GM21619 (cell line): ENCODE measurements at regions not wholly inside any gene's neighbourhood (a gene's known extent, or its start where the extent isn't known, plus 50 kb on each side); places are given as distances from the start of the nearest gene placed in this dataset.
"Not testable (repeated sequence)": the region's sequence is repeated elsewhere in the genome, so short reads cannot be mapped to it uniquely, and the experiment has no call there.

ENCODE experiments used
- ATAC-seq: cut with Tn5 transposase; IDR thresholded peaks from one replicate; pipeline ENCODE4 v1.9.1; 2021; ENCODE audit not compliant: unreplicated experiment

- ATAC-seq = no peak
Observed at GRCh38 chr5:136924490-136924889, 559.1 kb upstream of the TRPC7 start.

DNA sequence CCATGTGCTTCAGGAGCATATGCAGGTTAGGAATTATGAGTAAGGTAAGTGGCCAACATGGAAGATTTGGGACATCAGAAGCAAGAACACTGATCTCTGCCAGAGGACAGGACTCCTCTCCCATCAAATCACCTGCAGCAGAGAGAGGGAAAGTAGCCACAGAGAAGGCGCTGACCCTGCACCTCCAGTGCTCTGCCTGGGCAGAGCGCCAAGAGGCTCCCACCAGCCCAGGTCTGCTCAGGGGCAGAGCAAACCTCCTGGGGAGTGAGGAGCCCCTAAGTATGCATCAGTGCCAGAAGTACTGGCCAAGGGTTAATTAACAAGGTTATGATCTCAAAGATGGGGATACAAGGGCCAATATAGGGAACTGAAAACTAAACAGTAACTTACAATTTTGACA, 545.3 kb upstream of the TRPC7 start:
- no peak for ATAC-seq

GRCh38 chr5:136909906-136910305, 544.6 kb upstream of the TRPC7 start:
- ATAC-seq = no peak

- ATAC-seq = no peak
Observed at GRCh38 chr5:136907371-136907770, 542.0 kb upstream of the TRPC7 start.

GRCh38 chr5:136906545-136906944, 541.2 kb upstream of the TRPC7 start:
- no peak for ATAC-seq

DNA sequence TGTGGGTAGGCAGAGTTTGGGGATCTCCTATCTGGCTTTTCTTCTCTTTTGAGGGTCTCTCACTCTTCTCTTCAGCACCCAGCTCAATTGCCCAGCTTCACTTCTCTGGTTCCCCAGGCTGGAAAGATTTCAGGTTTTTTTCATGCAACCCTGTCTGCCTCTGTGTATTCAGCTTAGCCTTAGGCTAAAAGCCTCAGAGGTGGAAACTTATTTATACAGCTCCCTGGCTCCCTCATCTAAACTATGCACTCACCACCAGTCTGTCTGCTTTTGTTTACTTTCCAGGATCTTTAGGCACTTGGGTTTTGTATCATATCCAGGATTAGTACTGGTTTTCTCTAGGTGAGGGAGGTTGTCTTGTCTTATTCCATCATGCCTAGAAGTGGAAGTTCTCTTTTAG, 540.2 kb upstream of the TRPC7 start:
- no peak for ATAC-seq

DNA sequence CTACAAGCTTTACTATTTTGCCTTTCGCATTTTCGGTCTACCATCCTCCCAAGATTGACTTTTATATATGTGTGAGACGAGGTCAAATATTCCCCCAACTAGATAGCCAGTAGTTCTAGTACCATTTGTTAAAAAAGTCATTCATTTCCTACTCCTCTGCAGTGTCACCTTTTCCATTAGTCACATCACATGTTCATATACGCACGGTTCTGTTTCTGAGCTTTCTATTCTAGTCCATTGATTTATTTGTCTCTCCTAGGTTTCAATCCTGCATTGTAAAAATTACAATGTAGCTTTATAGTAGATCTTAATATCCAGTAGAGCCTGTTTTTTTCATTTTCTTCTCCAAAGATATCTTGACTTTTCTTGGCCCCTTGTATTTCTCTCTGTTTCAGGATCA, 528.7 kb upstream of the TRPC7 start:
- ATAC-seq = no peak

GRCh38 chr5:136892000-136892399, 526.7 kb upstream of the TRPC7 start:
- no peak for ATAC-seq

- no peak for ATAC-seq
Observed at GRCh38 chr5:136891175-136891972, 526.0 kb upstream of the TRPC7 start.

DNA sequence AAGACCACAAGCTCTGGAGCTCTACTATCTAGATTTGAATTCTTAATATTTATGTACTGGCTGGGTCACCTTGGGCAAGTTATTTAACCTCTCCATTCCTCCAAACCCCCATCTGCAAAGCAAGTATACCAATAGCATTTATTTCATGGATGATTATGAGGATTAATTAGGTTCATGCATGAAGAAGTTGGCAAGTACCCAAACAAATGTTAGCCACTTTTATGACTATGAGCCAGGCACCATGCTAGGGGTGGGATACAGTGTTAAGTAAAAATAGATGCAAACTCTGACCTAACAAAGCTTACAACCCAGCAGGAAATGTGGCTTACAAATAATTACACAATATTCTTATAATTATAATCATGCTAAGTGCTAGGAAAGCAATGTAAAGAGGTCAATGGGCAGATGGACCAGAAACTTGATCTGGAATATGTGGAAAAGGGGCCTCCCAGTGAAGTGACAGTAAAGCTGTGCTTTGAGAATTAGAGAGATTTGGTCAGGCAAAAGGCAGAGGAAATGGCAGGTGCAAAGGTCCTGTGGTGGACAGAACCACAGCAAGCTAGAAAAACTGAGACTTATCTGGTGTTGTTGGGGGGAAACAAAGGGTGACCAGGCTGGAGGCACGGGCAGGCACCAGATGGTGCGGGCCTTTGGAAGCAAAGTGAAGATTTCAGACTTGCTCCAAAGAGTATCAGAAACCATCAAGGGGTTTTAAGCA, 525.2 kb upstream of the TRPC7 start:
- no peak for ATAC-seq

- ATAC-seq = no peak
Observed at GRCh38 chr5:136886608-136887007, 521.3 kb upstream of the TRPC7 start.

DNA sequence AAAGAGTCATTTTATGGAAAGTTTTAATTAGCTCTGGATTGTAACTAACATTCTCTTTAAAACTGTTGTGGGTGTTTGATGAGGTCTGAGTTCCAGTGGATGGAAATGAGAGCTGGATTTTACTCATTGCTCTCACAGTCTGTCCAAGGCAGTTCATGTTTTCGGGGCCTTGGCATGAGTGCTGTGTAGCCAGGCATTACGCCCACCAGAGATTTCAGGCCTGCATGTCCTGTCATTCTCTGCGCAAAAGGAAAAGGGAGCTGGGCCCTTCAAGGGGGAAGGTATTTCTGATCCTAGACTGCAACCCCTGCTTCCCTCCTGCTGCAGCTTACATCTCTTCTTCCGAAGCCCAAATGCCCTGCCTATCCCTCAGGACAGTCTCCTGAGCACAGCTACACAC, 499.6 kb upstream of the TRPC7 start:
- no peak for ATAC-seq

DNA sequence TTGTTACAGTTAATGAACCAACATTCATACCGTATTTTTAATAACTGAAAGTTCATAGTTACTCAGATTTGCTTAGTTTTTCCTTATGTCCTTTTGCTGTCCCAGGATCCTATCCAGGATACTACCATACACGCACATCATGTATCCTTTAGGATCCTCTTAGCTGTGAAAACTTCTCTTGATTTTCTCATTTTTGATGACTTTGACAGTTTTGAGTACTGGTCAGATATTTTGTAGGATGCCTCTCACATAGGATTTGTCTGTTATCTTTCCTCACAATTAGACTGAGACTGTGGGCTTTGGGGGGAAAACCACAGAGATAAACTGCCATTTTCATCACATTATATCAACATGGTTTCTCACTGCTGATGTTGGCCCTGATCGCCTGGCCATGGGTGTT, 491.3 kb upstream of the TRPC7 start:
- ATAC-seq = no peak

DNA sequence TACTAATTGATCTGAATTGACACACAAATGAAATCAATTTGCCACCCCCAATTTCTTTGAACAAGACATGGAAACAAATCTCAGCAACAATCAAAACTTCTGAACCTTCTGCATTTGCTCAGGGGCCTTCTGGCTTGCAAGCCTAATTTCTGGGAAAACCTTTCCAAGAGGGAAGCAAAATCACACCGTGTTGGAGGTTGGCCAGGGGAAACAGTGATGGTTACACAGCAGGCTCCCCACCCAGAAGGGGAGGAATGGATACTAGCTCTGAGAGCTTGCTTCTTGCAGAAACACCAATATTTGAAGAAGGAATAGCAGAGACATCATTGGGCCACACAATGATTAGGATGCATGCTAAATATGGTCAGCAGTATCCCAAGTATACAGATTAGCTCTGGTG, 488.6 kb upstream of the TRPC7 start:
- no peak for ATAC-seq

DNA sequence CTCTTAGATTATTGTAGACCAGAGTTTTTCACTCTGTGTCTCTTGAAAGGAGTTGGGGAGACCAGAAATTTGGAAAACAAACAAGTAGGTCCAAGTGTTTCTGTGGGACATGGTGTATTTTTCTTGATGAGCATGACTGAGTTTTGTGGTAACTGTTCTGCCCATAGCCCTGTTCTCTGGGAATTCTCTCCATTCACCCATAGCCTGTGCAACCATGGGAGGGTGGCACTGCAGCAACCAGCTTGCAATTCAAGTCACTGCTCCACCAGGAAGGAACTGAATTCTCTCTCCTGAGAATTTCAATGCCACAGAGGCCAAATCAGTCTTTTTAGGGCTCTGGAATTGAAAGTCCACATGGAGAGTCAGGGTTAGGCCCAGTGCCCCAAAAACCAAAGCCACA, 475.3 kb upstream of the TRPC7 start:
- ATAC-seq = no peak

DNA sequence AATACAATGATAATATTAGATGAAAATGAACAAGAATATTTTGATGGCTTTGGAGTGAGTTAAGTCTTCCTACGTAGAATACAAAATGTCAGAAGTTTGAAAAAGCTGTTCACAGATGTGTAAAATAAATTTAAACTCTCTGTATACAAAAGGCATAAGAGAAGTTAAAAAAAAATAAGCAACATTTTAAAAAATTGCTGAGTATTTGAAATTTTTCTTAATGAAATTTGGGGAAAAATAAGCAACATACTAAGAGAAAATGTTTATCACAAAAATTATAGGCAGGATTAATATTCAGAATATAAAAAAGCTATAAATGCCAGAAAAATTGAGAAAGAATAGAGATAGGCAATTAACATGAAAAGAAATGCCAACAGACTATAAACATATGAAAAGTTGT, 470.7 kb upstream of the TRPC7 start:
- ATAC-seq = no peak

DNA sequence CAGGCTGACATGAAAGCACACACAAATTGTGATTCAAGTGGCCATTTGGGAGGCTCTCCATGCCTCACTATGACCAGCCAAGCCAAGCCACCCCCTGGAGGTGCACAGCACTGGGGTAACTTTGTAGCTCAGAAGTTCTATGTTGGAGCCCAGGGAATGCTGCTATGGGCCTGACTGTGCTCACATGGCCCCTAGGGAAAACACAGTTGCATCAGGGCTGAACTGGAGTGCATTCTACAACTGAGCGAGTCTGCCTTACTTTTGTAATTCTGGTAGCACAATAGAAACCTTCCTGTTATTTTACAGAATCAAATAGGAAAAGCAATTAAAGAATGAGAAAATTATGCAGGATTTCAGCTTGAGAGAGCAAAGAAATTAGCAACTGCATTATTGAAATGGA, 455.5 kb upstream of the TRPC7 start:
- ATAC-seq = no peak

GRCh38 chr5:136819526-136820302, 454.4 kb upstream of the TRPC7 start:
- ATAC-seq = no peak

- ATAC-seq = no peak
Observed at GRCh38 chr5:136816327-136816726, 451.0 kb upstream of the TRPC7 start.

GRCh38 chr5:136814619-136815378, 449.5 kb upstream of the TRPC7 start:
- no peak for ATAC-seq

DNA sequence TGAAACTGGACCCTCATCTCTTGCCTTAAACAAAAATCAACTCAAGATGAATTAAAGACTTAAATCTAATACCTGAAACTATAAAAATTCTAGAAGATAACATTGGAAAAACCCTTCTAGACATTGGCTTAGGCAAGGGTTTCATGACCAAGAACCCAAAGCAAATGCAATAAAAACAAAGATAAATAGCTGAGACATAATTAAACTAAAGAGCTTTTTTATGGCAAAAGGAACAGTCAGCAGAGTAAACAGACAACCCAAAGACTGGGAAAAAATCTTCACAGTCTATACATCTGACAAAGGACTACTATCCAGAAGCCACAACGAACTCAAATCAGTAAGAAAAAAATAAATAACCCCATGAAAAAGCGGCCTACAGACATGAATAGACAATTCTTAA, 446.9 kb upstream of the TRPC7 start:
- ATAC-seq = not testable (repeated sequence)
